SK-N-MC (cell line): ENCODE measurements at regions not wholly inside any gene's neighbourhood (a gene's known extent, or its start where the extent isn't known, plus 50 kb on each side); places are given as distances from the start of the nearest gene placed in this dataset.

Source experiments
- EZH2 ChIP-seq: fragments of 200-600 bp; sonication (generic); IDR thresholded peaks from one replicate; pipeline ENCODE4 v1.6.1; 2017; ENCODE audit warnings: antibody characterized with exemption
- POLR2AphosphoS5 ChIP-seq: IDR thresholded peaks from 2 replicates; pipeline ENCODE4 v1.6.1; 2012; ENCODE audit warnings: mild to moderate bottlenecking, low read depth, low read length, borderline replicate concordance

DNA sequence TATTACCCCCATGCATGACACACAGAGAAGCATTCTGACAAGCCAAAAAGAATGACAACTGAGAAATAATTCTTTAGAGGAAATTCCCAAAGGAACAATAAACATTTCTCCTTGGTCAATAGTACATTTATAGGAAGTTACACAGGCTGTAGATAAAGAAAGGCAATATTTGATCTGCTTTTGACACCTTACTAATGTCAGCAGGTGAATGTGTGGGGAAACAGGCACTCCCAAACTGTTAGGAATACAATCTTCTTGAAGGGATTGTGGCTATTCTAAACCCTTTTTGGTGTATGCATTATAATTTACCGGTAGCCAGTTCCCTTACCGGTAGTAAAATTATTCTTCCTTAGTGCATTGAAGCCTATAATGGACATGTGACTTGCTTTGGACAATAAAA, 116.1 kb upstream of the FTMT start:
- no peak for TF ChIP-seq POLR2AphosphoS5
- no peak for TF ChIP-seq EZH2
